ENCODE measurements at regions not wholly inside any gene's neighbourhood (a gene's known extent, or its start where the extent isn't known, plus 50 kb on each side); places are given as distances from the start of the nearest gene placed in this dataset.

DNA sequence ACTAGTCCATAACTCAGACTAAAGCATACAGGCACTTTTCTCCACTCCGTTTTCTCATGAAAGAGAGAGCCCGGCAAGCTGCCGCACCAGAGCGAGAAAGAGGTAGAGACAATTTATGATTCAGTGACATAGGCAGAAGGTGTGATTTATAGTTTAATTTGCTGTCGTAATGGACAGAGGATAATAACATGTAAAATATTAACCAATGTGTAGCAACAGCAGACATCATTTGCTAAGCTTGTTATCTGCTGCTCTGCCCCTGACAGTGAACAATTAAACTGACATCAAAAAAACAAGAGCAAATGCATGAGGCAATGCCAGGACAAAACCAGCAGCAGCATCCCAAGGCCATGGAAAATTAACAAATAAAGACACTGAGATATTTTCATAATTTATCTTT is 214.0 kb downstream of the ATG4C start:
- Histone ChIP-seq H3K27ac (no peak overlapping the region), H3K27me3 (no peaks in the 10 kb centered on the region), H3K4me1 (no peaks in the 10 kb centered on the region), H3K4me3 (no peak overlapping the region), H3K9me3 (no peaks in the 10 kb centered on the region), H3K36me3 (no peaks in the 10 kb centered on the region)
- intact Hi-C loops (cut with DNase I; ENCODE audit: low total_unique reads) (no loop called here), in situ Hi-C loops (cut with MboI; ENCODE audit: low sequenced_read_pairs in 4 of 4) (no loop called here)
- ATAC-seq (no peak), DNase-seq (no peak)
- TF ChIP-seq POLR2A (IDR thresholded peaks at IDR 0.05) (no peak), CTCF (IDR thresholded peaks at IDR 0.05 in 4 of 5, conservative IDR thresholded peaks at IDR 0.05 in 1 of 5) (no peak)

GRCh38 chr1:62998845-62999649 is 215.1 kb downstream of the ATG4C start:
- DNase-seq (no peak), ATAC-seq (no peak)
- H3K27ac ChIP-seq, result no peak overlapping the region
- H3K4me3 ChIP-seq, result no peak overlapping the region
- no peaks in the 10 kb centered on the region for H3K27me3 ChIP-seq
- no peaks in the 10 kb centered on the region for H3K4me1 ChIP-seq
- TF ChIP-seq POLR2A (IDR thresholded peaks at IDR 0.05) (no peak), CTCF (IDR thresholded peaks at IDR 0.05 in 4 of 5, conservative IDR thresholded peaks at IDR 0.05 in 1 of 5) (no peak)
- in situ Hi-C loops (cut with MboI; ENCODE audit: low sequenced_read_pairs in 4 of 4), result no loop called here
- intact Hi-C loops (cut with DNase I; ENCODE audit: low total_unique reads), result no loop called here
- no peaks in the 10 kb centered on the region for H3K9me3 ChIP-seq
- no peaks in the 10 kb centered on the region for H3K36me3 ChIP-seq

GRCh38 chr1:63000508-63000907 is 216.6 kb downstream of the ATG4C start:
- Histone ChIP-seq H3K9me3 (no peaks in the 10 kb centered on the region), H3K27me3 (no peaks in the 10 kb centered on the region), H3K4me1 (no peaks in the 10 kb centered on the region), H3K36me3 (no peaks in the 10 kb centered on the region), H3K4me3 (no peak overlapping the region), H3K27ac (no peak overlapping the region)
- ATAC-seq (no peak), DNase-seq (no peak)
- TF ChIP-seq CTCF (IDR thresholded peaks at IDR 0.05 in 4 of 5, conservative IDR thresholded peaks at IDR 0.05 in 1 of 5) (no peak), POLR2A (IDR thresholded peaks at IDR 0.05) (no peak)
- in situ Hi-C loops (cut with MboI; ENCODE audit: low sequenced_read_pairs in 4 of 4), result no loop called here
- intact Hi-C loops (cut with DNase I; ENCODE audit: low total_unique reads), result no loop called here

- H3K4me3 ChIP-seq, result no peak overlapping the region
- in situ Hi-C loops (cut with MboI; ENCODE audit: low sequenced_read_pairs in 4 of 4), result no loop called here
- no peaks in the 10 kb centered on the region for H3K4me1 ChIP-seq
- TF ChIP-seq POLR2A (IDR thresholded peaks at IDR 0.05) (no peak), CTCF (IDR thresholded peaks at IDR 0.05 in 4 of 5, conservative IDR thresholded peaks at IDR 0.05 in 1 of 5) (no peak)
- H3K36me3 ChIP-seq, result no peaks in the 10 kb centered on the region
- no peak for ATAC-seq
- no peaks in the 10 kb centered on the region for H3K9me3 ChIP-seq
- intact Hi-C loops (cut with DNase I; ENCODE audit: low total_unique reads), result no loop called here
- H3K27me3 ChIP-seq, result no peaks in the 10 kb centered on the region
- DNase-seq, result no peak
- no peak overlapping the region for H3K27ac ChIP-seq
Measured at GRCh38 chr1:63004868-63005267, 220.9 kb downstream of the ATG4C start.

DNA sequence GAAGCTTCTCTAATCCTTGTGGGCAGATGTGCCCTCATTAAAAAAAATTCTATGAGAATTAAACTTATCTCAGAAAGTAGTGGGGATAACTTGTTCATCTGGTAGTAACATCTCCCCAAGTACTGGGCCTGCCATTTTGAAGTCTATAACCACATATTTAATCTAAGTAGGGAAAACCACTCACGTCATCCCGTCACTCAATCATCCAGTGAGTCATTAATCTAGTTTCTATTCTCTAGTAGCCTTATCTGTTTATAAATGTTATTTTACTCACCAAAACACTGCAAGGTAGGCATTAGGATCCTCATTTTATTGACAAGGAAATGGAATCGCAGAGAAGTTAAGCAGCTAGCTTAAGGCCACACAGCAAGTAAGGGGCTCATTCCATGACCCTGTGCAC is 221.9 kb downstream of the ATG4C start:
- intact Hi-C loops (cut with DNase I; ENCODE audit: low total_unique reads) (no loop called here), in situ Hi-C loops (cut with MboI; ENCODE audit: low sequenced_read_pairs in 4 of 4) (no loop called here)
- no peaks in the 10 kb centered on the region for H3K9me3 ChIP-seq
- no peaks in the 10 kb centered on the region for H3K27me3 ChIP-seq
- TF ChIP-seq POLR2A (IDR thresholded peaks at IDR 0.05) (no peak), CTCF (IDR thresholded peaks at IDR 0.05 in 4 of 5, conservative IDR thresholded peaks at IDR 0.05 in 1 of 5) (no peak)
- no peak for ATAC-seq
- no peaks in the 10 kb centered on the region for H3K36me3 ChIP-seq
- no peak for DNase-seq
- H3K27ac ChIP-seq, result no peak overlapping the region
- H3K4me1 ChIP-seq, result no peaks in the 10 kb centered on the region
- H3K4me3 ChIP-seq, result no peak overlapping the region

All from gastrocnemius medialis (tissue), 4 donors.